Mesenchymal stem cell (in vitro differentiated cells and primary cell): ENCODE measurements at regions not wholly inside any gene's neighbourhood (a gene's known extent, or its start where the extent isn't known, plus 50 kb on each side); places are given as distances from the start of the nearest gene placed in this dataset.

ENCODE experiments used
- DNase-seq: peaks from one replicate; pipeline ENCODE4 v3.0.0-alpha.2; 2013
- H2AFZ ChIP-seq: one replicate; pipeline ENCODE4 v1.6.1; 2013; ENCODE audit warnings: low read depth, mild to moderate bottlenecking, control low read depth, inconsistent platforms, low read length, moderate library complexity
- H2AK5ac ChIP-seq: 2 replicates; pipeline ENCODE4 v1.6.1; 2013; ENCODE audit warnings: low read length, moderate library complexity, mild to moderate bottlenecking, inconsistent platforms; ENCODE audit not compliant: severe bottlenecking
- H2BK120ac ChIP-seq: one replicate; pipeline ENCODE4 v1.6.1; 2013; ENCODE audit warnings: low read depth, mild to moderate bottlenecking, inconsistent platforms, low read length, moderate library complexity
- H2BK12ac ChIP-seq, 2 experiments: one replicate each; pipeline ENCODE4 v1.6.1; 2013; ENCODE audit warnings: inconsistent platforms in 2 of 2, low read length in 2 of 2, mild to moderate bottlenecking in 2 of 2, moderate library complexity in 2 of 2, control low read depth in 1 of 2
- H2BK15ac ChIP-seq: one replicate; pipeline ENCODE4 v1.6.1; 2013; ENCODE audit warnings: mild to moderate bottlenecking, low read depth, inconsistent platforms; ENCODE audit not compliant: poor library complexity, severe bottlenecking
- H2BK5ac ChIP-seq: 2 replicates; pipeline ENCODE4 v1.6.1; 2013; ENCODE audit warnings: low read depth, mild to moderate bottlenecking, low read length, control low read depth, inconsistent platforms; ENCODE audit not compliant: poor library complexity, severe bottlenecking
- H3K14ac ChIP-seq, 2 experiments: one replicate each; pipeline ENCODE4 v1.6.1; 2013; ENCODE audit warnings: inconsistent platforms in 2 of 2, low read length in 2 of 2, control low read depth in 1 of 2, mild to moderate bottlenecking in 1 of 2, moderate library complexity in 1 of 2
- H3K18ac ChIP-seq, 2 experiments: one replicate each; pipeline ENCODE4 v1.6.1; 2013; ENCODE audit warnings: inconsistent platforms in 2 of 2, low read length in 2 of 2, control low read depth in 1 of 2, low read depth in 1 of 2, mild to moderate bottlenecking in 1 of 2
- H3K23ac ChIP-seq, 2 experiments: one replicate each; pipeline ENCODE4 v1.6.1; 2013; ENCODE audit warnings: inconsistent platforms in 2 of 2, low read length in 2 of 2, mild to moderate bottlenecking in 2 of 2, moderate library complexity in 2 of 2, control low read depth in 1 of 2
- H3K27ac ChIP-seq: 2 replicates; pipeline ENCODE4 v1.5.1; 2013; ENCODE audit warnings: mild to moderate bottlenecking, moderate library complexity, low read length, control low read depth, inconsistent platforms; ENCODE audit not compliant: poor library complexity, severe bottlenecking
- H3K27me3 ChIP-seq, 2 experiments: 2 replicates each; pipeline versions ENCODE4 v1.6.1 to v1.7.0; 2013; ENCODE audit warnings: low read length in 2 of 2, mild to moderate bottlenecking in 2 of 2, moderate library complexity in 2 of 2, control low read depth in 1 of 2, inconsistent platforms in 1 of 2; ENCODE audit not compliant: control insufficient read depth in 1 of 2, insufficient read depth in 1 of 2
- H3K36me3 ChIP-seq, 2 experiments: 2 replicates each; pipeline versions ENCODE4 v1.6.1 to v1.7.0; 2013; ENCODE audit warnings: low read length in 2 of 2, control low read depth in 1 of 2, inconsistent platforms in 1 of 2, low read depth in 1 of 2, mild to moderate bottlenecking in 1 of 2; ENCODE audit not compliant: insufficient read depth in 2 of 2, control insufficient read depth in 1 of 2
- H3K4ac ChIP-seq, 2 experiments: one replicate each; pipeline ENCODE4 v1.6.1; 2013; ENCODE audit warnings: inconsistent platforms in 2 of 2, low read length in 2 of 2, mild to moderate bottlenecking in 2 of 2, moderate library complexity in 2 of 2, control low read depth in 1 of 2, low read depth in 1 of 2
- H3K4me1 ChIP-seq: 2 replicates; pipeline ENCODE4 v1.6.1; 2013; ENCODE audit warnings: low read depth, low read length, control low read depth; ENCODE audit not compliant: control insufficient read depth, insufficient read depth
- H3K4me2 ChIP-seq: 2 replicates; pipeline ENCODE4 v1.6.1; 2013; ENCODE audit warnings: low read length, mild to moderate bottlenecking, inconsistent platforms; ENCODE audit not compliant: poor library complexity, severe bottlenecking
- H3K4me3 ChIP-seq, 2 experiments: 2 replicates each; pipeline versions ENCODE4 v1.5.1 to v1.7.0; 2013; ENCODE audit warnings: low read length in 2 of 2, mild to moderate bottlenecking in 2 of 2, control low read depth in 1 of 2, low read depth in 1 of 2; ENCODE audit not compliant: insufficient read depth in 1 of 2
- H3K79me1 ChIP-seq: replicated peaks from 2 replicates; pipeline ENCODE4 v1.6.1; 2013; ENCODE audit warnings: mild to moderate bottlenecking, control low read depth, low read length, inconsistent platforms; ENCODE audit not compliant: poor library complexity, severe bottlenecking
- H3K9ac ChIP-seq: 2 replicates; pipeline ENCODE4 v1.7.0; 2013; ENCODE audit warnings: mild to moderate bottlenecking, low read length, moderate library complexity
- H3K9me3 ChIP-seq: 2 replicates; pipeline ENCODE4 v1.7.0; 2013; ENCODE audit warnings: mild to moderate bottlenecking, low read length; ENCODE audit not compliant: control insufficient read depth
- H4K8ac ChIP-seq: one replicate; pipeline ENCODE4 v1.6.1; 2013; ENCODE audit warnings: inconsistent platforms, mild to moderate bottlenecking, low read length, moderate library complexity
- H4K91ac ChIP-seq: one replicate; pipeline ENCODE4 v1.6.1; 2013; ENCODE audit warnings: mild to moderate bottlenecking, low read length, inconsistent platforms
- WGBS: methylation state at CpG from one replicate; pipeline ENCODE4 v1.1.7; 2013; ENCODE audit warnings: mixed read lengths; 5-methylcytosine and 5-hydroxymethylcytosine counted together

DNA sequence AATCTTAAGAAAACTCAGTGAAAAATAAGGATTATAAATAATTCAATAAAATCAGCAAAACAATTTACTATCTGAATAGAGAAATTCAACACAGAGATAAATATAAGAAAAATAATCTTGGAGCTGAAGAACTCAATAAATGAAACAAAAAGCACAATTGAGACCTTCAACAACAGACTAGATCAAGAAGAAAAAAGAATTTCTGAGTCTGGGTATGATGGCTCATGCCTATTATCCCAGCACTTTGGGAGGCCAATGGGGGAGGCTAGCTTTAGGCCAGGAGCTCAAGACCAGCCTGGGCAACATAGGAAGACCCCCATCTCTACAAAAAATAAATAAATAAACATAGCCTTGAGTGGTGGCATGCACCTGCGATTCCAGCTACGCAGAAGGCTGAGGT, 1295.7 kb upstream of the NRXN1 start:
- H3K27ac ChIP-seq = no peak overlapping the region
- H2AK5ac ChIP-seq = no peak overlapping the region
- H4K91ac ChIP-seq = no peak overlapping the region
- no peak overlapping the region for H3K4me3 ChIP-seq
- H3K23ac ChIP-seq = no peak overlapping the region
- H3K27me3 ChIP-seq = no peaks in the 10 kb centered on the region
- no peak overlapping the region for H3K14ac ChIP-seq
- no peaks in the 10 kb centered on the region for H3K4me1 ChIP-seq
- no peak overlapping the region for H3K4ac ChIP-seq
- H2BK15ac ChIP-seq = no peak overlapping the region
- 100% methylated on average over 2 of the region's 2 CpGs for WGBS
- H3K36me3 ChIP-seq = no peaks in the 10 kb centered on the region
- no peak overlapping the region for H3K9ac ChIP-seq
- H3K4me2 ChIP-seq = no peak overlapping the region
- no peak overlapping the region for H2AFZ ChIP-seq
- peaks cover 46% of the 10 kb centered on the region for H3K9me3 ChIP-seq
- H3K79me1 ChIP-seq = no peaks in the 10 kb centered on the region
- H2BK5ac ChIP-seq = no peak overlapping the region
- H2BK120ac ChIP-seq = no peak overlapping the region
- H4K8ac ChIP-seq = no peak overlapping the region
- H3K18ac ChIP-seq = no peak overlapping the region
- DNase-seq = no peak
- no peak overlapping the region for H2BK12ac ChIP-seq

- Histone ChIP-seq H2BK120ac (no peak overlapping the region), H3K79me1 (no peaks in the 10 kb centered on the region), H3K18ac (no peak overlapping the region), H2BK5ac (no peak overlapping the region), H3K9ac (no peak overlapping the region), H2AFZ (no peak overlapping the region), H2AK5ac (no peak overlapping the region), H2BK12ac (no peak overlapping the region), H3K14ac (no peak overlapping the region), H3K4ac (no peak overlapping the region), H3K4me2 (no peak overlapping the region), H2BK15ac (no peak overlapping the region), H3K27me3 (no peaks in the 10 kb centered on the region), H3K4me1 (no peaks in the 10 kb centered on the region), H3K36me3 (no peaks in the 10 kb centered on the region), H3K23ac (no peak overlapping the region), H3K4me3 (no peak overlapping the region), H4K91ac (no peak overlapping the region), H3K9me3 (peaks cover 8% of the 10 kb centered on the region), H3K27ac (no peak overlapping the region), H4K8ac (no peak overlapping the region)
- 94% methylated on average over 3 of the region's 3 CpGs for WGBS
- no peak for DNase-seq
Measured at GRCh38 chr2:52314231-52314630, 1282.3 kb upstream of the NRXN1 start.

GRCh38 chr2:52312486-52312885, 1280.6 kb upstream of the NRXN1 start:
- H2AK5ac ChIP-seq = no peak overlapping the region
- no peak overlapping the region for H3K4me2 ChIP-seq
- H2BK5ac ChIP-seq = no peak overlapping the region
- H3K18ac ChIP-seq = no peak overlapping the region
- 100% methylated on average over 2 of the region's 2 CpGs for WGBS
- H3K4ac ChIP-seq = no peak overlapping the region
- H3K27ac ChIP-seq = no peak overlapping the region
- no peak overlapping the region for H4K8ac ChIP-seq
- no peak overlapping the region for H2AFZ ChIP-seq
- H3K9ac ChIP-seq = no peak overlapping the region
- no peak overlapping the region for H3K4me3 ChIP-seq
- H3K9me3 ChIP-seq = peaks cover 11% of the 10 kb centered on the region
- no peak for DNase-seq
- no peak overlapping the region for H3K23ac ChIP-seq
- no peaks in the 10 kb centered on the region for H3K27me3 ChIP-seq
- H3K79me1 ChIP-seq = no peaks in the 10 kb centered on the region
- no peak overlapping the region for H4K91ac ChIP-seq
- no peaks in the 10 kb centered on the region for H3K4me1 ChIP-seq
- no peak overlapping the region for H2BK120ac ChIP-seq
- H3K36me3 ChIP-seq = no peaks in the 10 kb centered on the region
- H2BK15ac ChIP-seq = no peak overlapping the region
- H2BK12ac ChIP-seq = no peak overlapping the region
- H3K14ac ChIP-seq = no peak overlapping the region

GRCh38 chr2:52311862-52312261, 1279.9 kb upstream of the NRXN1 start:
- Histone ChIP-seq H2BK5ac (no peak overlapping the region), H2AK5ac (no peak overlapping the region), H2BK120ac (no peak overlapping the region), H4K8ac (no peak overlapping the region), H3K4ac (no peak overlapping the region), H3K79me1 (no peaks in the 10 kb centered on the region), H3K27ac (no peak overlapping the region), H3K18ac (no peak overlapping the region), H3K23ac (no peak overlapping the region), H3K27me3 (no peaks in the 10 kb centered on the region), H2BK12ac (no peak overlapping the region), H4K91ac (no peak overlapping the region), H3K4me3 (no peak overlapping the region), H2AFZ (no peak overlapping the region), H3K14ac (no peak overlapping the region), H3K4me1 (no peaks in the 10 kb centered on the region), H3K9ac (no peak overlapping the region), H3K9me3 (peaks cover 11% of the 10 kb centered on the region), H2BK15ac (no peak overlapping the region), H3K36me3 (no peaks in the 10 kb centered on the region), H3K4me2 (no peak overlapping the region)
- DNase-seq = no peak
- WGBS = 35% methylated on average over 3 of the region's 5 CpGs
